Testis (tissue), 2 donors: ENCODE measurements at regions not wholly inside any gene's neighbourhood (a gene's known extent, or its start where the extent isn't known, plus 50 kb on each side); places are given as distances from the start of the nearest gene placed in this dataset.

Experiments used
- POLR2A ChIP-seq: fragments of 450-650 bp; IDR thresholded peaks from one replicate; pipeline ENCODE4 v1.6.1; 2017; ENCODE audit warnings: antibody characterized with exemption, mild to moderate bottlenecking, moderate library complexity
- TF ChIP-seq, protein P1 (sequence below), 3 experiments: fragments of 450-650 bp in 2 of 3; fragments of 200-600 bp in 1 of 3; sonication (generic) in 1 of 3; IDR thresholded peaks; one replicate each; pipeline ENCODE4 v1.5.1; 2016 to 2019; ENCODE audit warnings: antibody characterized with exemption in 3 of 3, mild to moderate bottlenecking in 2 of 3, moderate library complexity in 1 of 3

DNA sequence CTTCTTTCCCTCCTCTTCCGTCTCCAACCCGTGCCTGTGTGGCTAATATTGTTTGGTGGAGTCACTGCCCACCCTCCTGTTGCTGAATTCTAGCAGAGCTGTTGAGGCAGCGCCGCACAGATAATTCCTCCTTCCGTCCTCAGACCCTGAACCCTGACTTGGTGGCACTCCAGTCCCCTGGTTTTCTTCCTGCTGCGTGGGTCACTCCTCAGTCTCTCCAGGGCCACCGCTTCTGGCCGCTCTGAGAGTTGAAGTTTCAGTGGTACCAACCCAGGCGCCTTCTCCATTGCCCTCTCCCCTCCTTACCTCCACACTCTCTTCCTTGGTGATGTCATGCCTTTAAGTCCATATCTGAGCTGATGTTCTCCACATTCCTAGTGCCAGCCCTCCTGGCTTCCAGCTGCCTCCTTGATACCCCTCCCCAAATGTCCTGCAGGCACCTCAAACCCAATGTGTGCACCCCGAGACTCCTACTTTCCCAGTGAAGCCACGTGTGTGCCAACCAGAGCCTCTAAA lies 54.5 kb upstream of the RASD2 start:
- TF ChIP-seq, protein P1, sequence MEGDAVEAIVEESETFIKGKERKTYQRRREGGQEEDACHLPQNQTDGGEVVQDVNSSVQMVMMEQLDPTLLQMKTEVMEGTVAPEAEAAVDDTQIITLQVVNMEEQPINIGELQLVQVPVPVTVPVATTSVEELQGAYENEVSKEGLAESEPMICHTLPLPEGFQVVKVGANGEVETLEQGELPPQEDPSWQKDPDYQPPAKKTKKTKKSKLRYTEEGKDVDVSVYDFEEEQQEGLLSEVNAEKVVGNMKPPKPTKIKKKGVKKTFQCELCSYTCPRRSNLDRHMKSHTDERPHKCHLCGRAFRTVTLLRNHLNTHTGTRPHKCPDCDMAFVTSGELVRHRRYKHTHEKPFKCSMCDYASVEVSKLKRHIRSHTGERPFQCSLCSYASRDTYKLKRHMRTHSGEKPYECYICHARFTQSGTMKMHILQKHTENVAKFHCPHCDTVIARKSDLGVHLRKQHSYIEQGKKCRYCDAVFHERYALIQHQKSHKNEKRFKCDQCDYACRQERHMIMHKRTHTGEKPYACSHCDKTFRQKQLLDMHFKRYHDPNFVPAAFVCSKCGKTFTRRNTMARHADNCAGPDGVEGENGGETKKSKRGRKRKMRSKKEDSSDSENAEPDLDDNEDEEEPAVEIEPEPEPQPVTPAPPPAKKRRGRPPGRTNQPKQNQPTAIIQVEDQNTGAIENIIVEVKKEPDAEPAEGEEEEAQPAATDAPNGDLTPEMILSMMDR (IDR thresholded peaks at IDR 0.05) = no peak
- TF ChIP-seq POLR2A = no peak
